CD4-positive, CD25-positive, alpha-beta regulatory T cell (primary cell): ENCODE measurements at regions not wholly inside any gene's neighbourhood (a gene's known extent, or its start where the extent isn't known, plus 50 kb on each side); places are given as distances from the start of the nearest gene placed in this dataset.

Experiments
- ATAC-seq, 2 donors: fragments of 150-1000 bp; cut with Tn5 transposase; one replicate each; pipeline ENCODE4 v1.10.0; 2021; ENCODE audit warnings: low read depth in 2 of 2, moderate number of reproducible peaks in 2 of 2, moderate library complexity in 1 of 2
- DNase-seq, 3 donors: peaks; one replicate each; pipeline versions ENCODE4 v3.0.0 to v3.0.0-alpha.2; 2012 to 2022; ENCODE audit warnings: mixed read lengths in 1 of 3
- H3K27ac ChIP-seq: one replicate; pipeline ENCODE4 v1.7.0; 2013; ENCODE audit warnings: mild to moderate bottlenecking, low read length; ENCODE audit not compliant: insufficient read depth, poor library complexity, severe bottlenecking
- H3K27me3 ChIP-seq: one replicate; pipeline ENCODE4 v1.7.0; 2013; ENCODE audit warnings: low read length; ENCODE audit not compliant: control insufficient read depth, insufficient read depth
- H3K36me3 ChIP-seq: one replicate; pipeline ENCODE4 v1.7.0; 2013; ENCODE audit warnings: mild to moderate bottlenecking, low read length, moderate library complexity; ENCODE audit not compliant: control insufficient read depth, insufficient read depth
- H3K4me1 ChIP-seq: 2 replicates; pipeline ENCODE4 v1.7.0; 2013; ENCODE audit warnings: mild to moderate bottlenecking, low read length; ENCODE audit not compliant: insufficient read depth, control insufficient read depth, poor library complexity, severe bottlenecking
- H3K4me3 ChIP-seq: one replicate; pipeline ENCODE4 v1.7.0; 2013; ENCODE audit warnings: low read depth, mild to moderate bottlenecking, low read length, moderate library complexity
- H3K9me3 ChIP-seq, 2 experiments: 1 replicate in 1 of 2; 2 replicates in 1 of 2; pipeline ENCODE4 v1.7.0; 2013; ENCODE audit warnings: low read length in 2 of 2, mild to moderate bottlenecking in 1 of 2, moderate library complexity in 1 of 2; ENCODE audit not compliant: control insufficient read depth in 2 of 2
- H3K27ac Mint-ChIP-seq, 3 donors: one replicate each; pipeline ENCODE4 v1.8.0; 2020 to 2022; ENCODE audit warnings: mild to moderate bottlenecking in 3 of 3, mixed read lengths in 3 of 3, moderate library complexity in 2 of 3
- H3K27me3 Mint-ChIP-seq: one replicate; pipeline ENCODE4 v1.8.0; 2022; ENCODE audit warnings: mild to moderate bottlenecking, mixed read lengths
- H3K36me3 Mint-ChIP-seq: one replicate; pipeline ENCODE4 v1.8.0; 2020; ENCODE audit warnings: mixed read lengths
- H3K4me1 Mint-ChIP-seq, 4 donors: one replicate each; pipeline ENCODE4 v1.8.0; 2020 to 2022; ENCODE audit warnings: mixed read lengths in 4 of 4, mild to moderate bottlenecking in 1 of 4
- H3K4me3 Mint-ChIP-seq, 4 donors: one replicate each; pipeline ENCODE4 v1.8.0; 2020 to 2022; ENCODE audit warnings: mild to moderate bottlenecking in 4 of 4, mixed read lengths in 4 of 4, moderate library complexity in 3 of 4
- H3K9me3 Mint-ChIP-seq, 7 donors: one replicate each; pipeline ENCODE4 v1.8.0; 2020 to 2022; ENCODE audit warnings: mixed read lengths in 7 of 7, mild to moderate bottlenecking in 3 of 7, moderate library complexity in 2 of 7

DNA sequence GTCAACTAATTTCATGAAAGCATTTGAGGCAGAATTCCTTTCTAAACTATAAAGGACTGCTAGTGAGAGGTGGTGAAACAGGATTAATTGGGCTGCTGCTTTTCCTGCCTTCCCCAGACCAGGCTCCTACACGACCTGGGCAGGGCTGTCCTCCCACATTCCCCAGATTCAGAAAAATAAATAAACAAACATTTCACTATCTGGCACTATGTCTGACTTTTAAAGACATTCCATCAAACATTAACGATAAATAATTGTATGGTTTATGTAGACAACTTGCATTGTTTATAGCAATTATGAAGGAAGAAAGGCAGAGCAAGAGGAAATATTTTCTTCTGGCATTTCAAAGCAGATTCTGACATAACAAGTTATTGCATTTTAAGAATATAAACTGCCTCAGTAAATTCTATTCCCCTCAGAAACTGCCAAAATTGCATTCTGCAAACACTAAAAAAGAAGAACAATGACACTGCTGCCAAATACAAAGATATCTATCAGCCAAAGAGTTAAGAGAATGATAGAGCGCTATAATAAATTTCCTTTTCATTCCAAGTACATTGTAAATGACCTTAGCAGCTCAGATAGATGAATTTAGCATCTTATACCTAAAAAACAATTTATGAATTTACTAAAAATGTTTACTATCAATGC lies 214.7 kb upstream of the INTU start:
- no peak overlapping the region for H3K4me3 ChIP-seq
- no peak overlapping the region for H3K27ac Mint-ChIP-seq
- H3K27ac ChIP-seq: no peak overlapping the region
- no peaks in the 10 kb centered on the region for H3K4me1 Mint-ChIP-seq
- peaks cover 0 to 3% (median 0%) of the 10 kb centered on the region in 7 donors for H3K9me3 Mint-ChIP-seq
- ATAC-seq (no peak), DNase-seq (no peak)
- H3K4me1 ChIP-seq: no peaks in the 10 kb centered on the region
- H3K4me3 Mint-ChIP-seq: no peak overlapping the region
- H3K9me3 ChIP-seq: no peaks in the 10 kb centered on the region
- H3K36me3 ChIP-seq: no peaks in the 10 kb centered on the region
- no peaks in the 10 kb centered on the region for H3K27me3 ChIP-seq
- H3K27me3 Mint-ChIP-seq: no peaks in the 10 kb centered on the region
- H3K36me3 Mint-ChIP-seq: no peaks in the 10 kb centered on the region

DNA sequence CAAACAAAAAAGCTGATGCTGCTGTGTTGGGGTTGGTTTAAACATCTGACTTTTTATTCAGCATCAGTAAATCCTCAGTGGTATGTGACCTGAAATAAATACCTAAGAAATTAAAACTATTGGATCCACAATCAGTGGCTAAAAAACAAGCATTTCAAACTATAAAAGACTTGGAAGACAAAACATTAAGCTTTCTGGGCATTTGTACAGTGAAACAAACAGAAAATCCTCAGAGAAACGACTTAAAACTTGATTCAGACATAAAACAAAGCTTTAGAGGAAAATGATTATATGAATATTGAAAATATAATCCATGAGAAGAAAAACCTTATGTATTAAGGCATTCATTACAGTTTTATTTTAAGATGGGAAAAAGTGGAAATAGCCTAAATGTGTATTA lies 213.3 kb upstream of the INTU start:
- Mint-ChIP-seq H3K36me3 (no peaks in the 10 kb centered on the region), H3K4me1 (no peaks in the 10 kb centered on the region), H3K27ac (no peak overlapping the region), H3K9me3 (peaks cover 0 to 3% (median 0%) of the 10 kb centered on the region in 7 donors), H3K27me3 (no peaks in the 10 kb centered on the region), H3K4me3 (no peak overlapping the region)
- Histone ChIP-seq H3K27me3 (no peaks in the 10 kb centered on the region), H3K4me3 (no peak overlapping the region), H3K4me1 (no peaks in the 10 kb centered on the region), H3K27ac (no peak overlapping the region), H3K36me3 (no peaks in the 10 kb centered on the region), H3K9me3 (no peaks in the 10 kb centered on the region)
- ATAC-seq (no peak), DNase-seq (no peak)

DNA sequence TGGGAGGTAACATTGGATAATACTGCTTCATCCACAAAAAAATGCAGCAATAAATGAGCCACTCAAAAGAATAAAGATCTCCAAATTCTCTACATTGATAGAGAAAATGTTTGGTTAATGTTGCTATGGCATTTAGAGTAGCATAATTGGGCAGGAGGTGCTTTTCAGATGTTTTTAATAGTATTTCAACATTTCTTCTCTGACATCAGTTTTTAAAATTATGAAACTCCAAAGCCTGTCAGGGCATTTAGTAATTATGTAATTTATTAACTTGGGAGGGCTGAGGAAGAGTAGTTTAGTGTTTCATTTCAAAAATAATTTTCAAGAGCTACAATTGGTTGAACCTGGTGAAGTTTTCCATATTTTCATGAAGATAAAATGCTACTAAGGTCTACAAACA lies 211.3 kb upstream of the INTU start:
- no peaks in the 10 kb centered on the region for H3K27me3 ChIP-seq
- Mint-ChIP-seq H3K4me3 (no peak overlapping the region), H3K4me1 (no peaks in the 10 kb centered on the region), H3K36me3 (no peaks in the 10 kb centered on the region), H3K27me3 (no peaks in the 10 kb centered on the region), H3K9me3 (peaks cover 0 to 3% (median 0%) of the 10 kb centered on the region in 7 donors), H3K27ac (no peak overlapping the region)
- ATAC-seq: no peak
- no peaks in the 10 kb centered on the region for H3K4me1 ChIP-seq
- DNase-seq: no peak
- no peaks in the 10 kb centered on the region for H3K9me3 ChIP-seq
- no peak overlapping the region for H3K27ac ChIP-seq
- H3K4me3 ChIP-seq: no peak overlapping the region
- no peaks in the 10 kb centered on the region for H3K36me3 ChIP-seq

DNA sequence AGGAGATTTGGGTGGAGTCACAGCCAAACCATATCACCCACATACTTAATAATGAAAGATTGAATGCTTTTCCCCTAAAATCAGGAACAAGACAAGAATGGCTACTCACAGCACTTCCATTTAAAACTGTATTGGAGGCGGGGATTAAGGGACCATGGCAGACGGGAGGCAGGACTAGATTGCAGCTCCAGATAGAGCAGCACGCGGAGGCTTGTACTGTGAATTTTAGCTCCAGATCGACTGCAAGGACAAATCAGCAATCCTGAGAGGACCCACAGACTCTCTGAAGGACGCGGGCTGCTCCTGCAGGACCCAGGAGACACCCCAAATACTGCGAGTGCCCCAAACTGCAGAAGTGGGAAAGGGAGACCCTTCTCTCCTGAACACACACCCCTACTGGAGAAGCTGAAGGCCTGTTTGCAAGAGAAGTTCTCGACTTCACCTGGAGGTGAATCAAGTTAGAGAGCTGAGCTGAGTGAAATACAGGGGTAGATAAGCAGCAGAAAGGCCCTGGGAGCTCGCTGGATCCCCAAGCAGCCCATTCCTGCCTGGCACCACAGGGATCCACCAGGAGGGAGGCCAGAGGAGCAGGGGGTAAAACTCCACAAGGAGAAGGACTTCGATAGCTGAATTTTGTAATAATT lies 207.4 kb upstream of the INTU start:
- Mint-ChIP-seq H3K27me3 (no peaks in the 10 kb centered on the region), H3K4me3 (no peak overlapping the region), H3K9me3 (peaks cover 0 to 19% (median 3%) of the 10 kb centered on the region in 7 donors), H3K36me3 (no peaks in the 10 kb centered on the region), H3K27ac (no peak overlapping the region), H3K4me1 (no peaks in the 10 kb centered on the region)
- Histone ChIP-seq H3K4me3 (no peak overlapping the region), H3K4me1 (no peaks in the 10 kb centered on the region), H3K9me3 (no peaks in the 10 kb centered on the region), H3K27me3 (no peaks in the 10 kb centered on the region), H3K27ac (no peak overlapping the region), H3K36me3 (no peaks in the 10 kb centered on the region)
- no peak for ATAC-seq
- no peak for DNase-seq

DNA sequence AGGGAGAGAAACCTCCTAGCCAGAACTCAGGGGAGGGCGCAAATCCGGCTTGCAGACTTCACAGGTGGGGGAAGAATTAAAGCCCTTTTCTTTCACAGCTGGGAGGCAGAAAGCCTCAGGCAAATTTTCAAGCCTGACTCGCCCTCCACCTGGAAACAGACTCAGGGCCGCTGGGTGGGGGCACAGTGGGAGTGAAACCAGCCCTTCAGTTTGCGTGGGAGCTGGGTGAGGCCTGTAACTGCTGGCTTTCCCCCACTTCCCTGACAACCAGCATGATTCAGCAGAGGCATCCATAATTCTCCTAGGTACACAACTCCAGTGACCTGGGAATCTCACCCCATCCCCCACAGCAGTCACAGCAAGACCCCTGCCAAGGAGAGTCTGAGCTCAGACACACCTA lies 206.9 kb upstream of the INTU start:
- H3K9me3 ChIP-seq: no peaks in the 10 kb centered on the region
- no peak overlapping the region for H3K4me3 ChIP-seq
- no peak for ATAC-seq
- H3K27ac ChIP-seq: no peak overlapping the region
- H3K4me3 Mint-ChIP-seq: no peak overlapping the region
- H3K27me3 Mint-ChIP-seq: no peaks in the 10 kb centered on the region
- H3K27me3 ChIP-seq: no peaks in the 10 kb centered on the region
- no peaks in the 10 kb centered on the region for H3K36me3 Mint-ChIP-seq
- H3K27ac Mint-ChIP-seq: no peak overlapping the region
- no peaks in the 10 kb centered on the region for H3K4me1 Mint-ChIP-seq
- peaks cover 0 to 19% (median 4%) of the 10 kb centered on the region in 7 donors for H3K9me3 Mint-ChIP-seq
- no peaks in the 10 kb centered on the region for H3K36me3 ChIP-seq
- no peak for DNase-seq
- no peaks in the 10 kb centered on the region for H3K4me1 ChIP-seq

DNA sequence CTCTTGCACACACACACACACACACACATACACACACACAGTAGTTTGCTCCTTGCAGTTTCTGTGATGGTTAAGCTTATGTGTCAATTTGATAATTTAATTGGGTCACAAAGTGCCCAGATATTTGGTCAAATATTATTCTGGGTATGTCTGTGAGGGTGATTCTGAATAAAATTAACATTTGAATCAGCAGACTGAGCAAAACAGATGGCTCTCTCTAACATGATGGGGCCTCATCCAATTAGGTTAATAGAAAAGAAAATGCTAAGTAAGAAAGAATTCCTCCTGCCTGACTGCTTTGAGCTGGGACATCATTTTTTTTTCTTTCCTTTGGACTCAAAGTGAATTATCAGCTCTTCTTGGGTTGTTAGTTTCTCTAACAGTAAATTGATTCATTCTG lies 191.2 kb upstream of the INTU start:
- H3K4me3 Mint-ChIP-seq: no peak overlapping the region
- ATAC-seq (no peak), DNase-seq (no peak)
- Histone ChIP-seq H3K27me3 (no peaks in the 10 kb centered on the region), H3K4me1 (no peaks in the 10 kb centered on the region), H3K36me3 (no peaks in the 10 kb centered on the region), H3K4me3 (no peak overlapping the region), H3K27ac (no peak overlapping the region), H3K9me3 (no peaks in the 10 kb centered on the region)
- H3K9me3 Mint-ChIP-seq: peaks cover 0 to 12% (median 4%) of the 10 kb centered on the region in 7 donors
- H3K27ac Mint-ChIP-seq: no peak overlapping the region
- H3K4me1 Mint-ChIP-seq: no peaks in the 10 kb centered on the region
- no peaks in the 10 kb centered on the region for H3K36me3 Mint-ChIP-seq
- H3K27me3 Mint-ChIP-seq: no peaks in the 10 kb centered on the region

DNA sequence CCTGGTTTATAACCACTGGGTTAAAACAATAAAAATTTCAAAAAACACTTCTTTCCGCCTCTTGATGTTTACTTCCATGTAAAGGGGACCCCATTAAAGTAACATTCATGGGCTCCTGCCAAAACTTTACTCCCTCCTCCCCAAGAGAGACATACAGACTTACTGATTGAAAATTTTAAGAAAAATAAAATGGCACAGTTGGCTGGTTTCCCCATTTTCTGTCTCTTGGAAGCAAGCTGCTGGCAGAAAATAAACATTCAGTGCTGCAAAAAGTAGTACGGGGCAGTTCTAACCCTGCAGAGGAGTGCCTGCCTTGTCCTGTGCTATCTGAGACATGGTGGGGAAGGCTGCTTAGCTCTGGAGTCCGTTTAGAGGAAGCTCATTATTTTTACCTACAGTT lies 187.3 kb upstream of the INTU start:
- no peaks in the 10 kb centered on the region for H3K4me1 ChIP-seq
- no peak overlapping the region for H3K4me3 Mint-ChIP-seq
- DNase-seq: no peak
- no peaks in the 10 kb centered on the region for H3K9me3 ChIP-seq
- no peak overlapping the region for H3K27ac Mint-ChIP-seq
- no peak for ATAC-seq
- no peaks in the 10 kb centered on the region for H3K36me3 Mint-ChIP-seq
- H3K4me3 ChIP-seq: no peak overlapping the region
- H3K36me3 ChIP-seq: no peaks in the 10 kb centered on the region
- H3K27ac ChIP-seq: no peak overlapping the region
- H3K9me3 Mint-ChIP-seq: peaks cover 0 to 6% (median 0%) of the 10 kb centered on the region in 7 donors
- no peaks in the 10 kb centered on the region for H3K27me3 Mint-ChIP-seq
- H3K27me3 ChIP-seq: no peaks in the 10 kb centered on the region
- H3K4me1 Mint-ChIP-seq: no peaks in the 10 kb centered on the region

DNA sequence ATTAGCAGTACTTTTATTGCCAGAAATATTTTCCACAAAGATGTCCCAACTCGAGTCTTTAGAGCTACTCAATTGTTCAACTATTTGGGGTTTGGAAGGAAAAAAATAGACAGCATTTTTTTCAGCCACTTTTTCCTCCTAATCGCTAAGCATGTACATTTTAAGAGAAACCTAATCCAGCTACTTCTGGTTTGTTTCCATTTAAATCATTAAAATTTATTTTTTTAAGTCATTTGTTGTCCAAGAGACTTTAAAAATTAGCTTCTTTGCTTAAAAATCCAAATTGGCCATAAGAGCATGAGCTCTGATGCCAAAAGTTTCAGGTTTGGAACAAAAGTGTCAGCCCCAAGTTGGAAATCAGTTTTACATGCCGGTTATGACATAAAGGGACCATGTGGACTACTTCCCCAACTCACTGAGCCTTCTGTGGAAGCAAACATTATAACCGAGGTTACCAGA lies 186.3 kb upstream of the INTU start:
- Mint-ChIP-seq H3K36me3 (no peaks in the 10 kb centered on the region), H3K9me3 (peaks cover 0 to 4% (median 0%) of the 10 kb centered on the region in 7 donors), H3K27ac (no peak overlapping the region), H3K4me3 (no peak overlapping the region), H3K27me3 (no peaks in the 10 kb centered on the region), H3K4me1 (no peaks in the 10 kb centered on the region)
- Histone ChIP-seq H3K4me3 (no peak overlapping the region), H3K27ac (no peak overlapping the region), H3K4me1 (no peaks in the 10 kb centered on the region), H3K36me3 (no peaks in the 10 kb centered on the region), H3K27me3 (no peaks in the 10 kb centered on the region), H3K9me3 (no peaks in the 10 kb centered on the region)
- no peak for ATAC-seq
- DNase-seq: no peak
